ENCODE measurements at regions not wholly inside any gene's neighbourhood (a gene's known extent, or its start where the extent isn't known, plus 50 kb on each side); places are given as distances from the start of the nearest gene placed in this dataset.
"Not testable (repeated sequence)": the region's sequence is repeated elsewhere in the genome, so short reads cannot be mapped to it uniquely, and the experiment has no call there.

DNA sequence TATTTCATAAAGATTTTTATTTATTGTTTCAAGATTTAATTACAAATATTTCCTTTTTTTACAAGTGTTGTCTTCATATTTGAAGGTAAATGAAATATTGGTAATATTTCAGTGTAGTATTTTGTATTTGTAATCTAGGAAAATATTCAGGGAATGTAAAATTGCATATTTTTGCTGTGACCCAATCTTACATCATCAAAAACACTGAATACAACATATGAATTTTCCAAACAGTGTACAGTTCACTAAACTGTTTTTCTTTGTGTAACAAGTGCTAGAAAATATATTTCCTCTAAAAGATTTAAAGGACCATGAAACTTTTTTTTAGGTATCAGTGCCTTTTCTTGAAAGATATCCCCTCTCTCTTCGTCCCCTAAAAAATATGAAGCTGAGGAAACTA, 251.9 kb upstream of the KCND2 start:
- no peak for DNase-seq (ENCODE audit: low spot score)

DNA sequence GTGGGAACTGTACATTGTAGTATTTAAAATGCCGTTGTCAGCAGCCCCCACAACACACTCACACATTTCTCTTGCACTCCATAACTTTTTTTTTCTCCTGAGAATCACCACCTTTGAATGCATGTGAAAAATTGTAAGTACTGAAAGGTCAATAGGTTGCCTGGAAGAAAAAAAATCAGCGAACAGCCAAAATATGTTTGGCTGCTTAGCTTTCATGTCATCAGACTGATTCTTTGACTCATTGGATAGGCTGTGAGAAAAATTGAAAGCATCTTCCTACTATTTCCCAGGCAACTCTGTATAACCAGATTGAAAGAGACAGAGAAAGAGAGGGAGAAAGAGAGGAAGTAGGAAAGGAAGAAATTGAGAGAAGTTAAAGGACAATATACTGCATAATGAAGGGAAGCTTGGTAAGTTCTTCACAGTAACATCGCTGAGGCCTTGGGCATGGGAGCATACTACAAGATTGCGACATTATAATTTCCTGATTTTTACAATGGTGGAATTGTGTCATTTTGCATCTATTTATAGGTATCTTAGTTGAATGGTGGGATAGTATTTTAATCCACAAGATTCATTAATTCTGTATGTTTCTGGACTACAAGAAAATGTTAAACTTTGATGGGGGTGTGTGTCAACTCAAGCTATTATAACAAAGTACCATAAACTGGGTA, 249.3 kb upstream of the KCND2 start:
- no peak for DNase-seq (ENCODE audit: low spot score)

DNA sequence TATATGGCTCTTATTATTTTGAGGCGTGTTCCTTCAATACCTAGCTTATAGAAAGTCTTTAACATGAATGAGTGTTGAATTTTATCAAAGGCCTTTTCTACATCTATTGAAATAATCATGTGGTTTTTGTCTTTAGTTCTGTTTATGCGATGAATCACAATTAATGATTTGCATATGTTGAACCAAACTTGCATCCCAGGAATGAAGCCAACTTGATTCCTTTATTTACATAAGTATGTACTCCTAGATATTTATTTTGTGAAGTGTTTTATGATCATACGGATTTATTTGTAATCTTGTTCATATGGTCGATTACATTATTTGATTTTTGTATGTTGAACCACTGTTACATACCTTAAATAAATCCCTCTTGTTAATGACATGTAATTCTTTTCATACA, 244.3 kb upstream of the KCND2 start:
- DNase-seq (ENCODE audit: low spot score): no peak

DNA sequence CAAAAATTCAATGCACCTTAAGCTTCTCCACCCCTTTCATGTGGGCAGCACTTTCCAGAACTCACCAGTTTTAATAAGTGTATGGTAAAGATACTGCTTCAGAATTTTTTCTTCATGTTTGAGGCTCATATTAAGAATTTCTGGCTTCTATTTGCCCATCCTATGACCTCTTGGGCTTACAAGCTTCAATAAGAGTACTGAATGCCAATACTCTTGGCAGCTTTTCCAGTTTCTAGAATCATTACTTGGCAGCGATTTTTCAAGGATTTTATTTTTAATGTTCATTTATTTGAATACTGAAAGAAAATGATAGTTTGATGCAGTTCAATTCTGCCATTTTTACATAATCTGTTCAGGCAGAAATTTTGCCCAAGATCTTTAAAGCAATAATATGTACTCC, 242.1 kb upstream of the KCND2 start:
- DNase-seq (ENCODE audit: low spot score): no peak

- DNase-seq (ENCODE audit: low spot score): no peak
Observed at GRCh38 chr7:120033114-120033513, 239.9 kb upstream of the KCND2 start.

- no peak for DNase-seq (ENCODE audit: low spot score)
Observed at GRCh38 chr7:120039138-120039537, 233.8 kb upstream of the KCND2 start.

- no peak for DNase-seq (ENCODE audit: low spot score)
Observed at GRCh38 chr7:120041798-120042197, 231.2 kb upstream of the KCND2 start.

DNA sequence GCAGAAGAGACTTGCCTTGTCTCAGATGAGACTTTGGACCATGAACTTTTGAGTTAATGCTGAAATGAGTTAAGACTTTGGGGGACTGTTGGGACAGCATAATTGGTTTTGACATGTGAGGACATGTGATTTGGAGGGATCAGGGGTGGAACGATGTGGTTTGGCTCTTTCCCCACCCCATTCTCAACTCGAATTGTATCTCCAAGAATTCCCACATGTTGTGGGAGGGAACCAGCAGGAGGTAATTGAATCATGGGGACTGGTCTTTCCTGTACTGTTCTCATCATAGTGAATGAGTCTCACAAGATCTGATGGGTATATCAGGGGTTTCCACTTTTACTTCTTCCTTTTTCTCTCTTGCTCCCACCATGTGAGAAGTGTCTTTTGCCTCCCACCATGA, 229.7 kb upstream of the KCND2 start:
- no peak for DNase-seq (ENCODE audit: low spot score)

DNA sequence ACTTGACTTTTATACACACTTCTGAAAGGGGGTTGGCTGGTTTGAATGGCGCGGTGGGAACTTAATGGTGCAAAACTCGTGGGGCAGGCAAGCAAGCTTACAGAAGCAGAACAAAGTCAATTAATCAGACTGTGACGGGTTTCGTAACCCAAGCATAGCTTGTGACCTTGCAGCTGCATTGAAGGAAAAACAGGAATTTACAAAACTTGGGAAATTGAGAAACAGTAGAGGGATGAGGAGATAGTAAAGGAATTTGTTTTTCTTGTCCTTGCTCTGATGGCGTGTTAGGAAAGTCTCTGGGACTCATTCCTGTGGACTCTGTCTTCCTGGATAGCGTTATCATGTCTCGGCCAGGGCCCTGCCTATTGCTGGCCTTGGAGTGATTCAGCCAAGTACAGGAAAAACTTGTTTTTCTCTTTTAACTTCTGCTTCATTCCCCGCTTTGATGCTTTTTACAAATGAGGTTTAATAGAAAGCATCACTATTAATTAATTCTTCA, 220.0 kb upstream of the KCND2 start:
- DNase-seq (ENCODE audit: low spot score): no peak

- no peak for DNase-seq (ENCODE audit: low spot score)
Observed at GRCh38 chr7:120053390-120053961, 219.5 kb upstream of the KCND2 start.

DNA sequence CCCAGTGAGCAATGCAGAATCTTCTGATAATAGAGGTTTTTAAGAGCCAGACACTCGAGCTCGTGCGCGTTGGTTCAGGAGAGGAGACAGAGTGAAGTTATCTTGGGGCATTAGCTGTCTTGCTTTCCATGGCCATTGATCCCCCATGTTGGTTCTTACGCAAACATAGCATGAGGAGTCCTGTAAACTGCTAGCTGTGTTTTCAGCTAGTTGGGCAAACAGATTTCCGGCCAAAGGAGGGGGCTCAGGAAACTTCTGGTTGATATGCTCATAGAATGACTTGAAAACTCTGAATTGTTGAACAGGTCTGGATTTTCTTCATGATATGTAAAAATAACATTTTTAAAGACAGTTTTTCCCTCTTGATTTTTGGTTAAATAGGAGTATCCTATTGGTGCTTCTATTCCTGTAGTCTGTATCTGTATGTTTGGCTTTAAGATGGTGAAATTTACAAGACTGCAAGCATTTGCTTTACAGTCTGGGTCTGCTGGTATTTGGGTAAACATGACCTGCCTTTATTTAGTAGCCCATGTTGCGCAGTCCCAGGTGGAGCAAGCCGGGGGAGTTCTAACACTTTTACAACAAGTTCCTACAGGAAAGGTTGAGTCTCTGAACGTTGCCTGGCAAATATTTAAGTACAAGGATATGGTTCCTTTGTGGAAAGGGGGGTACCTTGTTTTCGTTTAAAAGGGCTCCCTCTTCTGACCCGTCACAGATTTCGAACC, 218.4 kb upstream of the KCND2 start:
- no peak for DNase-seq (ENCODE audit: low spot score)

DNA sequence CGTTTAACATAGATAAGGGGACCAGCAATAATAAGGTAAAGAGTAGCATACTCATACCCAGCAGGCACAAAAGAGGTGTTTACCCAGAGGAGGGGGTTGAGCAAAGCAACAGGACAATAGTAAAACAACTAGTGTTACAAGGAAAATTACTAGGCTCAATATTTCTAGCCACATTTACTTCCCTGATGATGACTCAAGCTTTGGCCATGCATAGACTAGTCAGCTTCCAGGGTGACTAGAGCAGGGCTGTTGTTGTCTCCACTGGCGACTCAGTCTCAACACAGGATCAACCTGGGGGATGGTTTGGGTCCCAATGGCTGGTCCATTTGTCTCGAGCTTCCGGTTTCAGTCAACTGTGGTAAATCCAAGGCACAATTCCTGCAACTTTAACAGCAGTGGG, 217.7 kb upstream of the KCND2 start:
- no peak for DNase-seq (ENCODE audit: low spot score)

- no peak for DNase-seq (ENCODE audit: low spot score)
Observed at GRCh38 chr7:120056227-120056626, 216.7 kb upstream of the KCND2 start.

DNA sequence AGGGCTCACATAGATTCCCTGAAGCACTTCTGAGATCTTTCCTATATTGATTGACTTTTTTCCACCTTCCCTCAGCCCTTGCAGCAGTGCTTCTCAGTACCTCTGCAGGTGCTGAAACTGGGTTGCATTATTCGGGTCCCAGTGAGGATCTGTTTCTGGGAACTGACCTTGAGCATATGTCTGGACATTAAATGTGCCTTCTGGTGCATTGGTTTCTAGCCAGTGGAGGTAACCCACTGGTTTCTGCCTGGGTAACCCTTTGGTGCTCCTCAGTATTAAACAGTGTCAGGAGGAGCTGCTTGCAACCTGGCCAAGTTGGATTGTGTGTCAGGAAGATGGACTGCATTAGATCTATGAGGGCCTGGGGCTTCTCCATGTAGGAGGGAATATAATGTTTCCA, 213.3 kb upstream of the KCND2 start:
- no peak for DNase-seq (ENCODE audit: low spot score)

- no peak for DNase-seq (ENCODE audit: low spot score)
Observed at GRCh38 chr7:120060281-120060680, 212.7 kb upstream of the KCND2 start.

DNA sequence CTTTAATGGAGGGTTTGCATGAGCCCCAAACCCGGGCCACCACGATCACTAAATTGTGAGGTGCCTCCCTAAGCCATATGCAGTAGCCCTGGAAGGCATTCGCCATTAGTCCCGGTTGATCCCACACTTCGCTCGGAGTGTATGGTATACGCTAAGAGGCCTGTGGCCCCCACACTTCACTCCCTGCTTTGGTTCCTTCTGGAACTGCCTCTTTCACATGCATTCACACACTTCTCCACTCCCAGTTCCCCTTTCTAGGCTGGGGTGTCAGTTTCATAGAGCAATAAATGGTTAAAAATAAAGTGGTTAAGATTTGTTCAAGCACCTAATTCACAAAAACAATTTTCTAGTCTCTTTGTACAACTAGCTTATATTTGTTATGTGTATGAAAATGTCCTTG, 212.1 kb upstream of the KCND2 start:
- DNase-seq (ENCODE audit: low spot score): no peak

DNA sequence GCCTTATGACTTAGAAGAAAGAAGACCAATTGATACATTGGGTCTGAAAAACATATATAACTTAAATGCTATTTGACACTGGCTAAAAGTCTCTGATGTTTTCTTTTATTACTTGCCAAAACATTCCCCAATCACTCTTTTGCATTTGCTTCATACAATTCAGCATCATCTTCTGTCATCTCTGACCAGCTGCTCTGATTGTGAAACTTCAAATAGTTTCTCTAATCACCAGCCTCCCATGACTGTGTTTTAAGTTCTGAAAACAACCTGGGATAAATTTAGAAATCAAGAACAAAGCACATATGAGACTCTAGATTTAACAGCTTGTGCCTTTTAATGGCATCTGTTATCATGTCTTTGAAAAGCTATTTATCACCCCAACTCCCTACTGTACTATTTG, 208.4 kb upstream of the KCND2 start:
- no peak for DNase-seq (ENCODE audit: low spot score)

- DNase-seq (ENCODE audit: low spot score): not testable (repeated sequence)
Observed at GRCh38 chr7:120066898-120067297, 206.1 kb upstream of the KCND2 start.

DNA sequence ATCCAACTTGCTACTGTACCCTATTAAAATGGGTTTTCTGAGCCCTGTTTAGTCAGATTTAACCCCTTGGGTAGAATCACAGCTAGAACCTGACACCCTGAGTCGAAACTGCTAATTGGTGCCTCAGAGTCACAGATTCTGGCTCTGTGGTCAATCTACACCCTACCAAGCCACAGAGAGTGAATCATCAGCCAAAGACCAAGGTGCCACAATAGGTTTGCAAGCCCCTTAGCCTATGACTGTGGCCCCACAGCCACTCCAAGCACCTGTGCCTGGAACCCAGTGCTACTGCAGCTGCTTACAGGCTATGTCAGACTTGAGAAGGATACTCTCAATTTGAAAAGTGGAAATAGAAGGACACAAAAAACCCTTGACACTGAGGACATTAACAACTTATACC, 202.8 kb upstream of the KCND2 start:
- no peak for DNase-seq (ENCODE audit: low spot score)

- no peak for DNase-seq (ENCODE audit: low spot score)
Observed at GRCh38 chr7:120077777-120078176, 195.2 kb upstream of the KCND2 start.

- DNase-seq (ENCODE audit: low spot score): no peak
Observed at GRCh38 chr7:120079022-120079421, 194.0 kb upstream of the KCND2 start.

GRCh38 chr7:120079704-120080103, 193.3 kb upstream of the KCND2 start:
- DNase-seq (ENCODE audit: low spot score): no peak

DNA sequence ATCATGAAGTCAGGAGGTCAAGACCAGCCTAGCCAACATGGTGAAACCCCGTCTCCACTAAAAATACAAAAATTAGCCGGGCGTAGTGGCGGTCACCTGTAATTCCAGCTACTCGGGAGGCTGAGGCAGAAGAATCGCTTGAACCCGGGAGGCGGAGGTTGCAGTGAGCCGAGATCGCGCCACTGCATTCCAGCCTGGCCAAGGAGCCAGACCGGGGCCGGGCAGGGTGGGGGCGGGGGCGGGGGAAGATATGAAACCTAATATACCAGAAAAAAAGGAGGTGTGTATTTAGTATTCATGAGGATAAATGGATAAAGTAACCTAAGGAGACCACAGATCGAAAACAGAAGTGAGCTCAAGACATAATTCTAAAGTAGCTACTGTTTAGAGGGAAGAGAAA, 186.5 kb upstream of the KCND2 start:
- not testable (repeated sequence) for DNase-seq (ENCODE audit: low spot score)
